HG02763 (cell line): ENCODE measurements at regions not wholly inside any gene's neighbourhood (a gene's known extent, or its start where the extent isn't known, plus 50 kb on each side); places are given as distances from the start of the nearest gene placed in this dataset.

Experiments
- ATAC-seq: cut with Tn5 transposase; IDR thresholded peaks from one replicate; pipeline ENCODE4 v1.9.1; 2021; ENCODE audit warnings: mild to moderate bottlenecking, moderate library complexity; ENCODE audit not compliant: unreplicated experiment

- ATAC-seq, result no peak
Measured at GRCh38 chr13:76043874-76044273, 407.7 kb downstream of the LMO7 start.

- no peak for ATAC-seq
Measured at GRCh38 chr13:76038920-76039716, 403.0 kb downstream of the LMO7 start.

GRCh38 chr13:76036176-76036575 is 400.0 kb downstream of the LMO7 start:
- ATAC-seq, result no peak

GRCh38 chr13:76035711-76036110 is 399.6 kb downstream of the LMO7 start:
- no peak for ATAC-seq

GRCh38 chr13:76029706-76030105 is 393.6 kb downstream of the LMO7 start:
- no peak for ATAC-seq

GRCh38 chr13:76029088-76029487 is 393.0 kb downstream of the LMO7 start:
- ATAC-seq, result no peak

GRCh38 chr13:76027131-76027530 is 391.0 kb downstream of the LMO7 start:
- no peak for ATAC-seq

GRCh38 chr13:76025392-76025791 is 389.3 kb downstream of the LMO7 start:
- ATAC-seq, result no peak

GRCh38 chr13:76024151-76024550 is 388.0 kb downstream of the LMO7 start:
- no peak for ATAC-seq

- no peak for ATAC-seq
Measured at GRCh38 chr13:76023652-76024051, 387.5 kb downstream of the LMO7 start.

GRCh38 chr13:76020421-76020955 is 384.4 kb downstream of the LMO7 start:
- no peak for ATAC-seq

GRCh38 chr13:76019421-76020044 is 383.4 kb downstream of the LMO7 start:
- no peak for ATAC-seq

GRCh38 chr13:76017861-76018556 is 381.9 kb downstream of the LMO7 start:
- ATAC-seq, result no peak

- ATAC-seq, result peak; percentile 74
Measured at GRCh38 chr13:76016799-76017400, 380.8 kb downstream of the LMO7 start.

GRCh38 chr13:76014406-76015318 is 378.5 kb downstream of the LMO7 start:
- no peak for ATAC-seq

GRCh38 chr13:76012091-76012721 is 376.1 kb downstream of the LMO7 start:
- no peak for ATAC-seq

GRCh38 chr13:76009267-76009890 is 373.2 kb downstream of the LMO7 start:
- no peak for ATAC-seq

- no peak for ATAC-seq
Measured at GRCh38 chr13:76004416-76004815, 368.3 kb downstream of the LMO7 start.

- ATAC-seq, result no peak
Measured at GRCh38 chr13:76000131-76000530, 364.0 kb downstream of the LMO7 start.
